SK-N-SH (cell line): ENCODE measurements at regions not wholly inside any gene's neighbourhood (a gene's known extent, or its start where the extent isn't known, plus 50 kb on each side); places are given as distances from the start of the nearest gene placed in this dataset.

Experiments used
- CTCF ChIA-PET: fragments of 300-600, 350-600 bp; formaldehyde crosslinking; extraction: SDS; loops from one replicate; lab custom pipeline; 2021; lab: Yijun Ruan, JAX
- POLR2A ChIA-PET: fragments of 350-600 bp; sonication (Branson Sonifier 250); formaldehyde crosslinking; extraction: SDS; loops from one replicate; lab custom pipeline; 2020; ENCODE audit warnings: antibody characterized with exemption, inconsistent platforms; lab: Yijun Ruan, JAX
- DNase-seq: peaks from one replicate; pipeline ENCODE4 v3.0.0; 2012
- H2AFZ ChIP-seq: fragments of 200-600 bp; sonication (generic); 2 replicates; pipeline ENCODE4 v1.8.1; 2016; ENCODE audit warnings: antibody characterized with exemption, mild to moderate bottlenecking, low read depth
- H3F3A ChIP-seq: fragments of 200-600 bp; sonication (generic); replicated peaks from 2 replicates; pipeline ENCODE3; 2016; ENCODE audit warnings: antibody characterized with exemption, mild to moderate bottlenecking; ENCODE audit not compliant: insufficient read depth
- H3K27ac ChIP-seq, 2 experiments: fragments of 200-500 bp in 1 of 2; fragments of 200-600 bp in 1 of 2; sonication (Bioruptor generic) in 1 of 2; sonication (generic), shearing (Covaris generic) in 1 of 2; 2 replicates each; pipeline versions ENCODE4 v1.5.1 to v1.6.1; 2014 to 2016; ENCODE audit warnings: low read depth in 2 of 2, inconsistent platforms in 1 of 2, low read length in 1 of 2, mild to moderate bottlenecking in 1 of 2, mixed read lengths in 1 of 2
- H3K27me3 ChIP-seq: fragments of 200-600 bp; sonication (generic), shearing (Covaris generic); 2 replicates; pipeline ENCODE4 v1.6.1; 2016; ENCODE audit warnings: mixed run types; ENCODE audit not compliant: insufficient read depth
- H3K36me3 ChIP-seq, 2 experiments: fragments of 200-500 bp in 1 of 2; fragments of 200-600 bp in 1 of 2; sonication (Bioruptor generic) in 1 of 2; sonication (generic) in 1 of 2; replicated peaks in 1 of 2; 2 replicates each; pipeline versions ENCODE3 to v1.5.1; 2014 to 2016; ENCODE audit warnings: low read length in 1 of 2, mild to moderate bottlenecking in 1 of 2; ENCODE audit not compliant: insufficient read depth in 2 of 2, control insufficient read depth in 1 of 2
- H3K4me1 ChIP-seq, 2 experiments: fragments of 200-500 bp in 1 of 2; fragments of 200-600 bp in 1 of 2; sonication (Bioruptor generic) in 1 of 2; sonication (generic), shearing (Covaris generic) in 1 of 2; 2 replicates each; pipeline versions ENCODE4 v1.5.1 to v1.6.1; 2014 to 2016; ENCODE audit warnings: low read depth in 1 of 2, low read length in 1 of 2, mixed run types in 1 of 2; ENCODE audit not compliant: insufficient read depth in 2 of 2, control insufficient read depth in 1 of 2
- H3K4me2 ChIP-seq: fragments of 200-600 bp; sonication (generic), shearing (Covaris generic); 2 replicates; pipeline ENCODE4 v1.6.1; 2017; ENCODE audit warnings: mixed run types
- H3K4me3 ChIP-seq, 2 experiments: fragments of 200-500 bp in 1 of 2; fragments of 200-600 bp in 1 of 2; sonication (Bioruptor generic) in 1 of 2; sonication (generic), shearing (Covaris generic) in 1 of 2; 2 replicates each; pipeline versions ENCODE4 v1.5.1 to v1.8.1; 2014 to 2016; ENCODE audit warnings: low read depth in 2 of 2, inconsistent platforms in 1 of 2, low read length in 1 of 2, mild to moderate bottlenecking in 1 of 2, mixed read lengths in 1 of 2, moderate library complexity in 1 of 2
- H3K79me2 ChIP-seq: fragments of 200-600 bp; sonication (generic); 2 replicates; pipeline ENCODE4 v1.8.1; 2017; ENCODE audit warnings: mild to moderate bottlenecking; ENCODE audit not compliant: insufficient read depth
- H3K9ac ChIP-seq: fragments of 200-600 bp; sonication (generic); 2 replicates; pipeline ENCODE4 v1.6.1; 2017; ENCODE audit warnings: mixed run types
- H3K9me2 ChIP-seq: fragments of 200-600 bp; sonication (generic); 2 replicates; pipeline ENCODE4 v1.6.1; 2017; ENCODE audit warnings: mixed run types
- H3K9me3 ChIP-seq: fragments of 200-600 bp; sonication (generic); 2 replicates; pipeline ENCODE4 v1.6.1; 2017; ENCODE audit warnings: mixed run types, mild to moderate bottlenecking, moderate library complexity
- H4K20me1 ChIP-seq: fragments of 200-600 bp; sonication (generic); 2 replicates; pipeline ENCODE4 v1.6.1; 2017; ENCODE audit warnings: mild to moderate bottlenecking, mixed run types; ENCODE audit not compliant: insufficient read depth
- CHD2 ChIP-seq: fragments of 150-350 bp; IDR thresholded peaks from 2 replicates; pipeline ENCODE4 v1.6.1; 2018; ENCODE audit warnings: low read length; ENCODE audit not compliant: partially characterized antibody
- EP300 ChIP-seq, 2 experiments: IDR thresholded peaks; 2 replicates each; pipeline versions ENCODE4 v1.4.0 to v1.6.1; 2012; ENCODE audit warnings: borderline replicate concordance in 1 of 2, low read depth in 1 of 2, low read length in 1 of 2
- EZH2phosphoT487 ChIP-seq: fragments of 200-600 bp; sonication (generic); IDR thresholded peaks from 2 replicates; pipeline ENCODE4 v1.6.1; 2017; ENCODE audit warnings: low read depth, mixed run types, mild to moderate bottlenecking, antibody characterized with exemption, moderate library complexity, borderline replicate concordance
- FOSL2 ChIP-seq: IDR thresholded peaks from 2 replicates; pipeline ENCODE4 v1.4.0; 2012; ENCODE audit warnings: low read depth, mild to moderate bottlenecking, moderate library complexity, borderline replicate concordance
- FOXJ3 ChIP-seq: sonication (generic); formaldehyde crosslinking; IDR thresholded peaks from 2 replicates; pipeline ENCODE4 v1.5.1; 2020; ENCODE audit warnings: mild to moderate bottlenecking, missing genetic modification reagents
- FOXM1 ChIP-seq: IDR thresholded peaks from 2 replicates; pipeline ENCODE4 v1.4.0; 2012; ENCODE audit warnings: low read depth, mild to moderate bottlenecking
- GATA2 ChIP-seq: sonication (generic); formaldehyde crosslinking; IDR thresholded peaks from 2 replicates; pipeline ENCODE4 v1.5.0; 2020; ENCODE audit warnings: mild to moderate bottlenecking, missing genetic modification reagents
- IRF3 ChIP-seq: fragments of 150-350 bp; IDR thresholded peaks from 2 replicates; pipeline ENCODE4 v1.6.1; 2016; ENCODE audit warnings: mild to moderate bottlenecking, low read depth, low read length
- POLR2AphosphoS5 ChIP-seq: IDR thresholded peaks from 2 replicates; pipeline ENCODE4 v1.6.1; 2012; ENCODE audit warnings: low read depth, low read length
- RAD21 ChIP-seq: IDR thresholded peaks from 2 replicates; pipeline ENCODE4 v1.6.1; 2012; ENCODE audit warnings: mild to moderate bottlenecking, low read length
- RCOR1 ChIP-seq: fragments of 150-350 bp; IDR thresholded peaks from 2 replicates; pipeline ENCODE4 v1.6.1; 2017; ENCODE audit warnings: antibody characterized with exemption, low read length
- REST ChIP-seq: IDR thresholded peaks from 2 replicates; pipeline ENCODE4 v1.6.1; 2012; ENCODE audit warnings: mild to moderate bottlenecking, low read depth, low read length, moderate library complexity
- RXRA ChIP-seq: IDR thresholded peaks from 2 replicates; pipeline ENCODE4 v1.4.0; 2012; ENCODE audit warnings: low read depth, mild to moderate bottlenecking, borderline replicate concordance
- TEAD4 ChIP-seq: IDR thresholded peaks from 2 replicates; pipeline ENCODE4 v1.4.0; 2012; ENCODE audit warnings: mild to moderate bottlenecking, borderline replicate concordance; ENCODE audit not compliant: insufficient read depth
- USF2 ChIP-seq: fragments of 150-350 bp; IDR thresholded peaks from 2 replicates; pipeline ENCODE4 v1.6.1; 2017; ENCODE audit warnings: antibody characterized with exemption, low read length, low read depth, borderline replicate concordance
- ZBTB33 ChIP-seq: IDR thresholded peaks from 2 replicates; pipeline ENCODE4 v1.4.0; 2012; ENCODE audit warnings: low read depth, borderline replicate concordance
- WGBS: methylation state at CpG from one replicate; pipeline ENCODE4 v1.1.6; 2017; ENCODE audit warnings: low lambda C conversion rate; 5-methylcytosine and 5-hydroxymethylcytosine counted together

- Histone ChIP-seq H3F3A (no peaks in the 10 kb centered on the region), H3K27ac (no peak overlapping the region), H3K4me1 (no peaks in the 10 kb centered on the region; a peak in 1 of 4 replicates), H3K4me3 (no peak overlapping the region), H2AFZ (no peak overlapping the region), H3K9ac (no peak overlapping the region), H3K4me2 (no peak overlapping the region), H3K27me3 (no peaks in the 10 kb centered on the region), H4K20me1 (no peaks in the 10 kb centered on the region), H3K9me3 (no peaks in the 10 kb centered on the region), H3K36me3 (no peaks in the 10 kb centered on the region), H3K9me2 (no peaks in the 10 kb centered on the region), H3K79me2 (no peaks in the 10 kb centered on the region)
- POLR2A ChIA-PET = no interaction called here
- CTCF ChIA-PET = interaction anchor here (1.1 kb wide), 1 partner anchor 204 kb away, joined by 4 read pairs; no protein-coding TSS in a partner anchor
- TF ChIP-seq FOXJ3 (CRISPR knock-in tag) (no peak), TEAD4 (no peak)
- no peak for DNase-seq
- 31% methylated on average over 9 of the region's 20 CpGs for WGBS
Observed at GRCh38 chr12:131250028-131250950, 296.6 kb downstream of the ADGRD1 start.

- H2AFZ ChIP-seq = no peak overlapping the region
Observed at GRCh38 chr12:131250951-131251315, 297.2 kb downstream of the ADGRD1 start.

More at GRCh38 chr12:131250951-131251315, 297.2 kb downstream of the ADGRD1 start:
- H3K4me3 ChIP-seq = no peak overlapping the region
- no peak overlapping the region for H3K9ac ChIP-seq
- no peaks in the 10 kb centered on the region for H3K27me3 ChIP-seq
- H3K27ac ChIP-seq = no peak overlapping the region
- no peaks in the 10 kb centered on the region for H3F3A ChIP-seq
- ChIA-PET POLR2A (no interaction called here), CTCF (no interaction called here)
- H3K9me3 ChIP-seq = no peaks in the 10 kb centered on the region
- H3K79me2 ChIP-seq = no peaks in the 10 kb centered on the region
- H3K4me2 ChIP-seq = no peak overlapping the region
- H3K9me2 ChIP-seq = no peaks in the 10 kb centered on the region
- no peaks in the 10 kb centered on the region for H3K36me3 ChIP-seq
- H4K20me1 ChIP-seq = no peaks in the 10 kb centered on the region
- DNase-seq = no peak
- 42% methylated on average over 7 of the region's 10 CpGs for WGBS
- no peak for TF ChIP-seq RXRA
- TF ChIP-seq IRF3 = no peak
- TF ChIP-seq GATA2 (CRISPR knock-in tag) = no peak
- TF ChIP-seq REST = no peak
- TF ChIP-seq CHD2 = no peak
- no peak for TF ChIP-seq RCOR1
- TF ChIP-seq POLR2AphosphoS5 = no peak
- no peak for TF ChIP-seq USF2
- no peak for TF ChIP-seq FOXM1
- no peak for TF ChIP-seq EP300 (IDR thresholded peaks at IDR 0.05; ENCODE audit: borderline replicate concordance in 1 of 2, low read depth in 1 of 2, low read length in 1 of 2)
- TF ChIP-seq EZH2phosphoT487 = no peak
- TF ChIP-seq TEAD4 = no peak
- TF ChIP-seq ZBTB33 = no peak
- no peak for TF ChIP-seq RAD21
- no peak for TF ChIP-seq FOSL2
- TF ChIP-seq, all 33 proteins: peak for 0
- no peaks in the 10 kb centered on the region; a peak in 1 of 4 replicates for H3K4me1 ChIP-seq
